ENCODE measurements at regions not wholly inside any gene's neighbourhood (a gene's known extent, or its start where the extent isn't known, plus 50 kb on each side); places are given as distances from the start of the nearest gene placed in this dataset.

DNA sequence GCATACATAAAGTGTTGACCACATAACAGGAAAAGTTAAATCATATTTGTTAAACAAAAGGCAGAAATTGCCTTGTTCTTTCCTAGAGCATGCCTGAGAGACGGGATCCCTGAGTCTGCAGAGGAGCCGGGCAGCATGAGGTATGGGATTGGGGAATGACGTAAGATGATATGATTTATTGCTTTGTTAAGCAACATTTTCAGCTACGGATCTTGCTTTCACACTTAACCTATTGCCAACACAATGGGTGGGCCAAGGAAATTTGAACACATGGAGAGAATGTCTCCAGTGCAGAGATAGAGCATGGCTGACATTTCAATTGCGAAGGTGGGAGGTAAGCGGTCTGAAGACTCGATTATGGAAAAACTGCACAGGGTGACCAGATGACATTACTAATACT is 76.7 kb downstream of the EMX2 start:
- TF ChIP-seq, protein P1, sequence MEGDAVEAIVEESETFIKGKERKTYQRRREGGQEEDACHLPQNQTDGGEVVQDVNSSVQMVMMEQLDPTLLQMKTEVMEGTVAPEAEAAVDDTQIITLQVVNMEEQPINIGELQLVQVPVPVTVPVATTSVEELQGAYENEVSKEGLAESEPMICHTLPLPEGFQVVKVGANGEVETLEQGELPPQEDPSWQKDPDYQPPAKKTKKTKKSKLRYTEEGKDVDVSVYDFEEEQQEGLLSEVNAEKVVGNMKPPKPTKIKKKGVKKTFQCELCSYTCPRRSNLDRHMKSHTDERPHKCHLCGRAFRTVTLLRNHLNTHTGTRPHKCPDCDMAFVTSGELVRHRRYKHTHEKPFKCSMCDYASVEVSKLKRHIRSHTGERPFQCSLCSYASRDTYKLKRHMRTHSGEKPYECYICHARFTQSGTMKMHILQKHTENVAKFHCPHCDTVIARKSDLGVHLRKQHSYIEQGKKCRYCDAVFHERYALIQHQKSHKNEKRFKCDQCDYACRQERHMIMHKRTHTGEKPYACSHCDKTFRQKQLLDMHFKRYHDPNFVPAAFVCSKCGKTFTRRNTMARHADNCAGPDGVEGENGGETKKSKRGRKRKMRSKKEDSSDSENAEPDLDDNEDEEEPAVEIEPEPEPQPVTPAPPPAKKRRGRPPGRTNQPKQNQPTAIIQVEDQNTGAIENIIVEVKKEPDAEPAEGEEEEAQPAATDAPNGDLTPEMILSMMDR (IDR thresholded peaks at IDR 0.05; ENCODE audit: extremely low read depth in 1 of 2, insufficient read depth in 1 of 2, low read depth in 1 of 2, low read length in 2 of 2): no peak
- TF ChIP-seq POLR2A (IDR thresholded peaks at IDR 0.05; ENCODE audit: low read depth, low read length): no peak
- TF ChIP-seq MYC (IDR thresholded peaks at IDR 0.05; ENCODE audit: low read depth, low read length): no peak
- TF ChIP-seq POLR2AphosphoS5 (IDR thresholded peaks at IDR 0.05; ENCODE audit: insufficient read depth, low read depth, low read length): no peak
- TF ChIP-seq GATA2 (IDR thresholded peaks at IDR 0.05; ENCODE audit: insufficient read depth, insufficient read length, low read depth, low read length): no peak

Measured in endothelial cell of umbilical vein (primary cell).